HCT116 (cell line): ENCODE measurements at regions not wholly inside any gene's neighbourhood (a gene's known extent, or its start where the extent isn't known, plus 50 kb on each side); places are given as distances from the start of the nearest gene placed in this dataset.

Experiments
- ATAC-seq: fragments of 200-7000 bp; cut with Tn5 transposase; 2 replicates; pipeline ENCODE4 v1.9.1; 2020; ENCODE audit warnings: mild to moderate bottlenecking, moderate library complexity
- BruUV-seq: library from RNA; stranded (reverse); fragments of 400-500 nt; replicated peaks from 2 replicates; lab custom pipeline; 2021; lab: Mats Ljungman, UMichigan
- CTCF ChIA-PET: fragments of 300-600 bp; sonication (Branson Sonifier 250); formaldehyde crosslinking; loops from one replicate; lab custom pipeline; 2021; ENCODE audit warnings: antibody characterized with exemption; lab: Charles Lee
- POLR2A ChIA-PET: fragments of 300-600, 350-600 bp; sonication (Branson Sonifier 250); formaldehyde crosslinking; loops from one replicate; lab custom pipeline; 2021; ENCODE audit warnings: antibody characterized with exemption; lab: Charles Lee
- RAD21 ChIA-PET, 2 experiments: fragments of 300-600 bp; sonication (Branson Sonifier 250); formaldehyde crosslinking; loops; one replicate each; lab custom pipeline; 2023; ENCODE audit warnings: low total read pairs in 2 of 2; ENCODE audit not compliant: uncharacterized antibody in 2 of 2, unreplicated experiment in 2 of 2, low non-redundant PET in 1 of 2; lab: Charles Lee
- DNase-seq: peaks from one replicate; pipeline ENCODE4 v3.0.0-alpha.2; 2010; ENCODE audit warnings: low read depth, low spot score
- H2AFZ ChIP-seq: fragments of 200-600 bp; shearing (Covaris generic), sonication (generic); 2 replicates; pipeline ENCODE4 v1.6.1; 2017; ENCODE audit warnings: low read depth, mixed run types, mixed read lengths, antibody characterized with exemption, low read length; ENCODE audit not compliant: poor library complexity, severe bottlenecking
- H3K27ac ChIP-seq: 2 replicates; pipeline ENCODE4 v1.5.1; 2012; ENCODE audit warnings: low read depth, low read length
- H3K27me3 ChIP-seq: fragments of 200-600 bp; sonication (generic); 2 replicates; pipeline ENCODE4 v1.6.1; 2016; ENCODE audit warnings: mixed run types, low read length, mixed read lengths; ENCODE audit not compliant: insufficient read depth
- H3K36me3 ChIP-seq, 2 experiments: fragments of 200-500 bp in 1 of 2; fragments of 200-600 bp in 1 of 2; sonication (Bioruptor generic) in 1 of 2; sonication (generic) in 1 of 2; 2 replicates each; pipeline versions ENCODE4 v1.5.1 to v1.6.1; 2014 to 2016; ENCODE audit warnings: low read length in 2 of 2, inconsistent platforms in 1 of 2, mixed read lengths in 1 of 2, mixed run types in 1 of 2; ENCODE audit not compliant: insufficient read depth in 2 of 2, control insufficient read depth in 1 of 2
- H3K4me1 ChIP-seq, 2 experiments: fragments of 200-600 bp in 1 of 2; sonication (generic) in 1 of 2; 2 replicates each; pipeline versions ENCODE4 v1.5.1 to v1.6.1; 2012 to 2017; ENCODE audit warnings: low read length in 2 of 2, inconsistent platforms in 1 of 2, mild to moderate bottlenecking in 1 of 2, mixed read lengths in 1 of 2, mixed run types in 1 of 2, moderate library complexity in 1 of 2; ENCODE audit not compliant: insufficient read depth in 2 of 2, control insufficient read depth in 1 of 2
- H3K4me2 ChIP-seq: fragments of 200-600 bp; sonication (generic); 2 replicates; pipeline ENCODE4 v1.6.1; 2017; ENCODE audit warnings: mixed run types, low read length, mixed read lengths
- H3K4me3 ChIP-seq, 2 experiments: fragments of 200-600 bp in 1 of 2; sonication (generic) in 1 of 2; replicated peaks in 1 of 2; 2 replicates each; pipeline ENCODE4 v1.5.1; 2011 to 2016; ENCODE audit warnings: low read length in 2 of 2, control low read depth in 1 of 2, low read depth in 1 of 2, mild to moderate bottlenecking in 1 of 2, mixed read lengths in 1 of 2, mixed run types in 1 of 2
- H3K79me2 ChIP-seq: fragments of 200-600 bp; sonication (generic); 2 replicates; pipeline ENCODE4 v1.6.1; 2017; ENCODE audit warnings: mild to moderate bottlenecking, mixed run types, low read length, moderate library complexity, mixed read lengths; ENCODE audit not compliant: insufficient read depth
- H3K9ac ChIP-seq: fragments of 200-600 bp; sonication (generic); 2 replicates; pipeline ENCODE4 v1.6.1; 2016; ENCODE audit warnings: low read length, mixed read lengths
- H3K9me2 ChIP-seq: fragments of 200-600 bp; sonication (generic), shearing (Covaris generic); 2 replicates; pipeline ENCODE4 v1.6.1; 2017; ENCODE audit warnings: mixed run types, mild to moderate bottlenecking, moderate library complexity; ENCODE audit not compliant: insufficient read depth
- H3K9me3 ChIP-seq, 2 experiments: fragments of 200-500 bp in 1 of 2; fragments of 200-600 bp in 1 of 2; sonication (Bioruptor generic) in 1 of 2; sonication (generic) in 1 of 2; 2 replicates each; pipeline ENCODE4 v1.6.1; 2014 to 2017; ENCODE audit warnings: low read length in 2 of 2, mixed read lengths in 2 of 2, inconsistent platforms in 1 of 2, low read depth in 1 of 2, mild to moderate bottlenecking in 1 of 2, mixed run types in 1 of 2, moderate library complexity in 1 of 2; ENCODE audit not compliant: control insufficient read depth in 1 of 2, insufficient read depth in 1 of 2
- H4K20me1 ChIP-seq: fragments of 200-600 bp; sonication (generic), shearing (Covaris generic); 2 replicates; pipeline ENCODE4 v1.6.1; 2017; ENCODE audit warnings: mixed run types, mild to moderate bottlenecking, moderate library complexity; ENCODE audit not compliant: insufficient read depth
- ATF3 ChIP-seq: IDR thresholded peaks from 2 replicates; pipeline ENCODE4 v1.6.1; 2012
- CBX3 ChIP-seq: IDR thresholded peaks from 2 replicates; pipeline ENCODE4 v1.6.1; 2012; ENCODE audit warnings: low read depth
- CEBPB ChIP-seq: IDR thresholded peaks from 2 replicates; pipeline ENCODE4 v1.6.1; 2012; ENCODE audit warnings: low read depth
- EGR1 ChIP-seq: IDR thresholded peaks from 2 replicates; pipeline ENCODE4 v1.6.1; 2012; ENCODE audit warnings: low read depth
- EZH2phosphoT487 ChIP-seq: fragments of 200-600 bp; IDR thresholded peaks from 2 replicates; pipeline ENCODE4 v1.6.1; 2018; ENCODE audit warnings: antibody characterized with exemption, borderline replicate concordance
- JUND ChIP-seq: IDR thresholded peaks from 2 replicates; pipeline ENCODE4 v1.6.1; 2012
- MAX ChIP-seq: IDR thresholded peaks from 2 replicates; pipeline ENCODE4 v1.6.1; 2012
- POLR2A ChIP-seq: IDR thresholded peaks from 2 replicates; pipeline ENCODE4 v1.7.0; 2011; ENCODE audit warnings: borderline replicate concordance; ENCODE audit not compliant: insufficient read depth, insufficient read length; ENCODE audit errors: extremely low read depth
- REST ChIP-seq: IDR thresholded peaks from 2 replicates; pipeline ENCODE4 v1.6.1; 2012; ENCODE audit warnings: low read depth
- SIN3A ChIP-seq: IDR thresholded peaks from 2 replicates; pipeline ENCODE4 v1.6.1; 2012; ENCODE audit warnings: low read depth
- SP1 ChIP-seq: IDR thresholded peaks from 2 replicates; pipeline ENCODE4 v1.6.1; 2012; ENCODE audit warnings: low read depth
- SRF ChIP-seq: IDR thresholded peaks from 2 replicates; pipeline ENCODE4 v1.6.1; 2012; ENCODE audit warnings: low read depth
- TCF7L2 ChIP-seq: IDR thresholded peaks from 2 replicates; pipeline ENCODE4 v1.7.0; 2011; ENCODE audit warnings: borderline replicate concordance, inconsistent platforms; ENCODE audit not compliant: insufficient read depth, insufficient read length; ENCODE audit errors: extremely low read depth
- YY1 ChIP-seq: IDR thresholded peaks from 2 replicates; pipeline ENCODE4 v1.6.1; 2011; ENCODE audit warnings: low read length, low read depth, moderate library complexity, mild to moderate bottlenecking; ENCODE audit not compliant: insufficient replicate concordance; ENCODE audit errors: extremely low read depth
- ZBTB33 ChIP-seq: IDR thresholded peaks from 2 replicates; pipeline ENCODE4 v1.6.1; 2011; ENCODE audit warnings: mild to moderate bottlenecking, low read length, moderate library complexity; ENCODE audit not compliant: insufficient replicate concordance; ENCODE audit errors: extremely low read depth
- ZNF274 ChIP-seq: fragments of 200-500 bp; sonication (Bioruptor generic); IDR thresholded peaks from 2 replicates; pipeline ENCODE4 v1.6.1; 2014; ENCODE audit warnings: mild to moderate bottlenecking, low read depth, low read length, inconsistent platforms
- intact Hi-C: fragments of 100-400 bp; cut with micrococcal nuclease; formaldehyde crosslinking; loops from 2 replicates; pipeline ENCODE4 v1.10.0; 2022

GRCh38 chr11:128238521-128239265, 348.7 kb downstream of the ETS1 start:
- RAD21 ChIA-PET = no interaction called here
- BruUV-seq = no TSS peak
- intact Hi-C loops = no loop called here
- Histone ChIP-seq H3K36me3 (no peaks in the 10 kb centered on the region), H4K20me1 (no peaks in the 10 kb centered on the region), H2AFZ (no peak overlapping the region), H3K27ac (no peak overlapping the region), H3K4me3 (no peak overlapping the region), H3K9me2 (no peaks in the 10 kb centered on the region), H3K4me2 (no peak overlapping the region), H3K79me2 (no peaks in the 10 kb centered on the region), H3K27me3 (no peaks in the 10 kb centered on the region), H3K4me1 (no peaks in the 10 kb centered on the region), H3K9me3 (no peaks in the 10 kb centered on the region), H3K9ac (no peak overlapping the region)
- ATAC-seq (no peak), DNase-seq (no peak)
- CTCF ChIA-PET = no interaction called here
- POLR2A ChIA-PET = no interaction called here
- no peak for TF ChIP-seq ATF3
- no peak for TF ChIP-seq CEBPB
- TF ChIP-seq SIN3A = no peak
- TF ChIP-seq SRF = no peak
- TF ChIP-seq TCF7L2 = no peak
- no peak for TF ChIP-seq YY1
- TF ChIP-seq ZNF274 = no peak
- TF ChIP-seq EGR1 = no peak
- no peak for TF ChIP-seq CBX3
- no peak for TF ChIP-seq POLR2A
- TF ChIP-seq REST = no peak
- no peak for TF ChIP-seq EZH2phosphoT487
- no peak for TF ChIP-seq MAX
- TF ChIP-seq ZBTB33 = no peak
- no peak for TF ChIP-seq SP1
- no peak for TF ChIP-seq JUND
